ENCODE measurements at regions not wholly inside any gene's neighbourhood (a gene's known extent, or its start where the extent isn't known, plus 50 kb on each side); places are given as distances from the start of the nearest gene placed in this dataset.

- DNase-seq (ENCODE audit: low read depth), result no peak
- TF ChIP-seq, protein P1, sequence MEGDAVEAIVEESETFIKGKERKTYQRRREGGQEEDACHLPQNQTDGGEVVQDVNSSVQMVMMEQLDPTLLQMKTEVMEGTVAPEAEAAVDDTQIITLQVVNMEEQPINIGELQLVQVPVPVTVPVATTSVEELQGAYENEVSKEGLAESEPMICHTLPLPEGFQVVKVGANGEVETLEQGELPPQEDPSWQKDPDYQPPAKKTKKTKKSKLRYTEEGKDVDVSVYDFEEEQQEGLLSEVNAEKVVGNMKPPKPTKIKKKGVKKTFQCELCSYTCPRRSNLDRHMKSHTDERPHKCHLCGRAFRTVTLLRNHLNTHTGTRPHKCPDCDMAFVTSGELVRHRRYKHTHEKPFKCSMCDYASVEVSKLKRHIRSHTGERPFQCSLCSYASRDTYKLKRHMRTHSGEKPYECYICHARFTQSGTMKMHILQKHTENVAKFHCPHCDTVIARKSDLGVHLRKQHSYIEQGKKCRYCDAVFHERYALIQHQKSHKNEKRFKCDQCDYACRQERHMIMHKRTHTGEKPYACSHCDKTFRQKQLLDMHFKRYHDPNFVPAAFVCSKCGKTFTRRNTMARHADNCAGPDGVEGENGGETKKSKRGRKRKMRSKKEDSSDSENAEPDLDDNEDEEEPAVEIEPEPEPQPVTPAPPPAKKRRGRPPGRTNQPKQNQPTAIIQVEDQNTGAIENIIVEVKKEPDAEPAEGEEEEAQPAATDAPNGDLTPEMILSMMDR (IDR thresholded peaks at IDR 0.05; ENCODE audit: insufficient read depth, low read depth, low read length), result no peak
Observed at GRCh38 chr10:71068861-71069271, 143.5 kb upstream of the UNC5B start.

DNA sequence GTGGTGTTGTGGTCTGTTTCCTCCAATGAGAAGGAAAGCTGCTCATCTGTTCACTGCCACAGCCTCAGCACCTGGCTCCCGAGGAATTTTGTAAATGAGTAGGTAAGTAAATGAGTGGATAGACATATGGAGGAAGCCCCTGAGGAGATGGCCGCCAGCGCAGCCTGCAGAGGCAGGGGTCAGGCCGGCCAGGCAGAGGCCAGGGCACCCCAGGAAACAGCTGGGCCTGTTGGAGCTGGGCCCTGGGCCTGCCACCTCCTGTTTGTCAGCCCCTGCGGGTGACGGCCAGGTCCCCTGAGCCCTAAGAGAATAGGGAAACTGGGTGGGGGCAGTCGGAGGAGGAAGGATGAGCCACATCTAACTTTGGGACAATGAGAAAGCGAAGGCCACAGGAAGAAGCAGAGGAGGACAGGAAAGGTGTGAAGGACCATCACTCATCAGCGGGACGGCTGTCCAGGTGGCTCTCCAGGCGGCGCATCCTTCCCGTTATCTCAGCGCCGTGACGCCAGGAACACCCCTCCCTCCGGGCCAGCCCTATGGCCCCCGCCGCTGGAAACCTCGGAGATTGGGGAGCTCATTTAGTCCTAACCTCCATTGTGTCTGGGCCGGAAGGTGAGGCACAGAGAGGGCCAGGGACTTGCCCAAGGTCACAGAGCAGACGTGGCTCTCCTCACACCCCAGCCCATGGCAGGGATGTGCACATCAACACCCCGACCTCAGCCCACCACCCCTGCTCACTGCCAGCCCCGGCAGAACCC lies 142.3 kb upstream of the UNC5B start:
- no peak for DNase-seq (ENCODE audit: low read depth)
- H3K4me3 ChIP-seq (ENCODE audit: low read depth, low read length), result no peak overlapping the region
- TF ChIP-seq, protein P1 (IDR thresholded peaks at IDR 0.05; ENCODE audit: insufficient read depth, low read depth, low read length), result no peak

More at GRCh38 chr10:71068861-71069271, 143.5 kb upstream of the UNC5B start:
- H3K4me3 ChIP-seq (ENCODE audit: low read depth, low read length), result no peak overlapping the region

DNA sequence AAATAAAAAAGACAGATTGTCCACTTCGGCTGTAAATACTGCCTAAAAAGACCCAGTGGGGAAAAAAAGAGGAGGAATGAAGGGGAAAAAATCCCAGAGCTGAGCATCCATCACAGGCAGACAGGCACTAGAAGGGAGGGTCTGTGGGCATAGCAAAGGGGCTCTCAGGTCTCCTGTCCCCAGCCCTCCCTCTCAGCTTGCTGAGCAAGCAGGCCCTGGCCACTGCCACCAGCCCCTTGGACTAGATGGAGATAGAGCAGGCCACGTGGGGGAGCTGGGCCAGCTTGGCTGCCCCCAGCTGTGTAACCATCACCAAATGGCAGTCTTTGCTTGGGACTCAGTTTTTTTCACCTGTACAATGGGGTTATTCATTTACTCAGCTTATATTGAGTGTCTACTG lies 141.6 kb upstream of the UNC5B start:
- no peak for DNase-seq (ENCODE audit: low read depth)
- TF ChIP-seq, protein P1 (IDR thresholded peaks at IDR 0.05; ENCODE audit: insufficient read depth, low read depth, low read length), result no peak
- no peak overlapping the region for H3K4me3 ChIP-seq (ENCODE audit: low read depth, low read length)

- H3K4me3 ChIP-seq (ENCODE audit: low read depth, low read length), result no peak overlapping the region
- DNase-seq (ENCODE audit: low read depth), result no peak
- TF ChIP-seq, protein P1 (IDR thresholded peaks at IDR 0.05; ENCODE audit: insufficient read depth, low read depth, low read length), result no peak
Observed at GRCh38 chr10:71072131-71072822, 140.1 kb upstream of the UNC5B start.

- DNase-seq (ENCODE audit: low read depth), result no peak
- no peak overlapping the region for H3K4me3 ChIP-seq (ENCODE audit: low read depth, low read length)
- TF ChIP-seq, protein P1 (IDR thresholded peaks at IDR 0.05; ENCODE audit: insufficient read depth, low read depth, low read length), result no peak
Observed at GRCh38 chr10:71072823-71073210, 139.6 kb upstream of the UNC5B start.

DNA sequence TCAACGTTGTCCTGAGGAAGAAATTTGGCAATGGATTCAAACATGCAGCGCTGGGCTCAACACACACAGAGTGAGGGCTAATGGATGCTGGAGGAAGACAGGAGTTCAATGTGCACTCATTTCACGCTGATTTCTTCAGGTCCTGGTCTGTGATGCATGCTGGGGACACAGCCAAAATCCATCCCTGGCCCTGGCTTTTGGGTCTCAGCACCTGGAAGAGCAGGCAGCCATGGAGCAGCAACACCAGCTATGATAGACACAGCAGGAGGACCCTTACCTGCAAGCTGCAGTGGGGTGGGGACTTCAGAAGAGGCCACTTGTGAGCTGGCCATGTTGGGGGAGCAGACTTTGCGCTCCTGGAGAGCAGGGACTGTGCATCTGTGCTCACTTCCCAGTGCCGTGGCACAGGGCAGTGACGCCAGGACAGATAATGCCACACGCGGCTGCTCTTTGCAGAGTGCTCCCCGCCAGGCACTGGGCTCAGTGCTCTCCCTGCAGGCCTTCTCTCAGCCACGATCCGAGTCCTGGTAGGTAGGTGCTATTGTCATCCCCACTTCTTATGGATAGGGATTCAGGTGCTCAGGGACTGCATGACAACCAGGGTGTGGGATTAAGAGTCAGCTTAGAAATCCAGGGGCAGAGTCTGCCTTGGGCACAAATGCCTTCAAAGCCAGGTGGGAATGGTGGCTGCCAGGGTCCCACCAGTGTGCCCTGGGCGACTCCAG lies 138.8 kb upstream of the UNC5B start:
- DNase-seq (ENCODE audit: low read depth), result no peak
- no peak overlapping the region for H3K4me3 ChIP-seq (ENCODE audit: low read depth, low read length)
- TF ChIP-seq, protein P1 (IDR thresholded peaks at IDR 0.05; ENCODE audit: insufficient read depth, low read depth, low read length), result no peak

Data from fibroblast of villous mesenchyme (primary cell).